GM21825 (cell line): ENCODE measurements at regions not wholly inside any gene's neighbourhood (a gene's known extent, or its start where the extent isn't known, plus 50 kb on each side); places are given as distances from the start of the nearest gene placed in this dataset.

ENCODE experiments used
- ATAC-seq: cut with Tn5 transposase; IDR thresholded peaks from one replicate; pipeline ENCODE4 v1.9.1; 2021; ENCODE audit warnings: mild to moderate bottlenecking, moderate library complexity; ENCODE audit not compliant: unreplicated experiment

DNA sequence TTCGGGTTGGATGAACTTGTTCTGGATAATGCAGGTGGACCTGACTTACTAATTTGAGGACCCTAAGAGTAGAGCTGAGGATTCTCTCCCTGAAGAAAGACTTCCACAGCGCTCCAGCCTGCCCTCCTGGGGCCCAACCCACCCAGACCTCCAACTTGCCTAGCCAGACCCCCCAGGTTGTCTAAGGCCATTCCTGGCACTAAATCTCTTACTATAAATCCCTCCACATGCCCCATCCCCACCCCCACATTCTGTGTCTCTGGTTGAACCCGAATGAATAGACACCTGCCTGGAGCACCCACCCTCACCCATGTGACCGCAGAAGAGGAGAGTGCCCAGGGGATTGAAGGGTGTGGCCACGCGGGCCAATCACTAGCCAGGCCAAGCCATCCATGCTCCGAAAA is 1480.0 kb downstream of the TBC1D22A start:
- no peak for ATAC-seq

GRCh38 chr22:48241658-48242057 is 1479.2 kb downstream of the TBC1D22A start:
- ATAC-seq: no peak

- ATAC-seq: no peak
Observed at GRCh38 chr22:48240935-48241230, 1478.4 kb downstream of the TBC1D22A start.

GRCh38 chr22:48240148-48240934 is 1477.9 kb downstream of the TBC1D22A start:
- no peak for ATAC-seq

DNA sequence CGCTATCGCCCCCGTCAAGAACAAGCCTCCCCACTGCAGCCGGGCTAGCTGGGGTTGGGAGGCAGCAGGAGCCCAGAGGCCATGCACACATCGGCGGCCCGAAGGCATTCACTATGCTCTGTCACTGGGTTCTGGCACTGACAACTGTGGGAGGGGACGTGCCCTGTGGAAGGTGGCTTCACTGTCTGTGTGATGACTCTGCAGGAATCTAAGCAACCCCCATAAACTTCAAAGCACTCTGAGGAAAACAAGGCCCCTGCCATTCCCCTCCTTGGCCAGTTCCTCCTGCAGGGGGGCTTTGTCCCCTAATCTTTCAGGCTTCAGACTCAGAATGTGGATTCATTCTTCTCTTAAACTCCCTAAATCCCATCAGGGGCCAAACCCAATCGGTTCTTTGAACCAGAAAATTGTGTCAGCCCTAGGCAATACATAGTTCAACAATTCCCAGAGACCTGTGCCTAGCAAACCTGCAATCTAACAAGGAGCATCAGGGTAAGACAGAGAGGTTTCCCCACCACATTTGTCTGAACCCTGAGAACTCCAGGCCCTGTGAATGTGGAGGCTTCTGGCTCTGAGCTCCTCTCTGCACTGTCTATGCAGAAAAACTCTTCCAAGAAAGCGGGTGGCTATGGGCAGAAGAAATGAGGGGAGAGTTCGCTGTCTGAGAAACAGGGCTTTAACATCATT is 1477.2 kb downstream of the TBC1D22A start:
- ATAC-seq: no peak

DNA sequence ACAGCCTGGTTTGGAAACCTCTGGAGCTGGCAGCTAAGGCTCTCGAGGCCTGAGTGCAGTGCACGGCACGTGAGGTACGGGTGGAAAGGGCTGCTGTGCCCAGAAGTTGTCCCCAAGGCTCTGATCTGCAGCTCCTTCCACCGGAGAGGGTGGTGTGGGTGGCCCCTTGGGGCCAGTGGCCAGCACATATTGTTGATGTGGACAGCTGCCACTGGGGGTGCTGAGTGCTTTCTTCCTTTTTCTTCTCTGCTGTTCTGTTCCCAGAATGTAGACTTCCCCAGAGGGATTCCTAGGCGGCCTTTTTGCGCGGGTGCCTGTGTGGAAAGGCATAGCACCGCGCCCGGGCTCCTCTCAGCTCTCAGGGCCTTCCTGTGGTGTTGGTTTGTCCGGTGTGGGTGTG is 1476.5 kb downstream of the TBC1D22A start:
- ATAC-seq: no peak

DNA sequence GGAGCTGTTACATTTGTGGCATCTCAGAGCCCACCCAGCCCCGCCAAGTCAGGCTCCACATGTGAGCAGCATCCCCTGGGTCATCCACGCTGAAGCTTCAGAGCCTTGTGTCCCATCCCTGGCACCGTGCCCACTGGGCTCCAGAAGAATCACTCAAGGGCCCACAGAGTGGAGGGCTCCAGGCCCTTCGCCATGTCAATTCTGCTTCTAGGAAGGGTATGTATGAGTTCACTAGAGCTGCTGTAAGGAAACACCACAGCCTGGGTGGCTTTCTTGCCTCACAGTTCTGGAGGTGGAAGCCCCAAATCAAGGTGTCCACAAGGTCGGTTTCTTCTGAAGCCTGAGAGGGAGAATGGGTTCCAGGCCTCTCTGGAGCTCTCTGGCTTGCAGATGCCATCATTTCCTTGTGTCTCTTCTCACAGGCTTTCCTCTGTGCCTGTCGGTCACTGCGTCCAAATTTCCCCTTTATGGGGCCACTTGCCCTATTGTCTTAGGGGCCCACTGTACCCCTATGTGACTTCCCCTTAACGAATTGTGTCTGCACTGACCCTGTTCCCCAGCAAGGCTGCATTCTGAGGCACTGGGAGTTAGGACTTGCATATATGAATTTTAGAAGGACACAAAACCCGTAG is 1476.0 kb downstream of the TBC1D22A start:
- no peak for ATAC-seq

DNA sequence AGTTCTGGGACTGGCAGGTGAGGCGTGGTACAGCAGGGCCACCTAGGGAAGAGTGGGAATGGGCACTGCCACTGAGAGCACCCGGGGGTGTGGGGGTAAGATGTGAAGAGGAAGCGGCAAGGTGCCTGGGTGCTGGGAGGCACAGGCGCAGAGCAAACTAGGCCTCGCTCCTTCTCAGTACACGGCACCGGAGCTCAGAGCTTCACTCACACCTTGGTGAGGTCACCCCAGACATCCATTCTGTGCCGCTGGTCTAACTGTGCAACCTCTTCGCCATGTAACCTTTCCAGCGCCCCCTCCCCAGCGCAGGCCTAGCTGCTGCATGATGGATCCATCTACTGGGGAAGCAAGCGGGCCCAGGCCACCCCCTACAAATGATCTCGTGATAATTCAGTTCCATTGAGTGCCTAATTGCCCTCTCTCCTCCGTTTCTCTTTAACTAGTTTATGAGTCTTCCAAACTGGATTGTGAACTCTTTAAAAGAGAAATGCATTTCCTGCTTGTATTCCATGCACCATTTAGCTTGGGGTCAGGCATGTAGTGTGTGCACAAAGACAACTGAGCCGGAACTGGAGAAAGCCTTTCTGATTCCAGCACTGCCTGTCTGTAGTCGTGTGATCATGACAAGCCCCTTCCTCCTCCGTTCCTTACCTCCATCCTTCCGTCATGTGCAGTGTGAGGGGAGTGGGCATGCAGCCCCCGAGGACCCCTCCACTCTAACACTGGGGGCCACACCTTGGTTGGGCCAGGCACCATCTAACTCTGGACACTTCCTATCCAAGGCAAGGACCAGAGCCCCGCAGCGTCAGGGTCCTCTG is 1475.2 kb downstream of the TBC1D22A start:
- ATAC-seq: no peak

DNA sequence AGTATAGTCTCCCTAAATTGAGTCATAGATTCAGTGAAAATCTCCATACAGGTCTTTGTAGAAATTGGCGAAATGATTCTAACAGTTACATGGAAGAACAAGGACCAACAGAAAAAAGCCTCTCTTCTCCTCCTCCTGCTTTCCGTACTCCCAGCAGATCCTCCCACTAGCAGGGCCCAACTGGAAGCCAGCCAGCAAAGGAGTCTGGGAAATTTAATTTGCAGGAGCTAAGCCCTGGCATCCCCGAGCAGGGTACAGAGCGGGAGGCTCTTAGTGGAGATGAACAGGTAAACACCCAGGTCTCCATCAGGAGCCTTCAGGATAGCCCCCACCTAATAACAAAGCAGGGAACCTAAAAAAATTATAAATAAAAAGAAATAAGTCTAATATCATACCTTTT is 1473.8 kb downstream of the TBC1D22A start:
- ATAC-seq: no peak

DNA sequence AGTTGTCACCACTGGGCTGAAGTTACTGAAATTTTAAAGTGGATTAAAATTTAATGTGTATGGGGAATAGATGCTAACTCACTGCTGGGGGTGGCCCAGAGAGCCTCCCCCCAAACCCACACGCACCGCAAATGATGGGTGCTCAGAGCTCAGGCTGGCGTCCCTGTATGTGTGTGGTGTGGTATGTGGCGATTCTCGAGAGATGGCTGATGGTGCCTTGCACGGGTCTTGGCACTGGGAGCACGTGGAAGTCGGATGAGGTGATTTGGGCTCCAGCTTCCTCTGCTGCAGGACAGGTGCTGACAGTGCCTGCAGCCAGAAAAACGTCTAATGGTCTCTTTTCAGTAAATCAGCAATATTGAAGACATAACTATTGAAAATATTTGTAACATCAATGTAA is 1473.3 kb downstream of the TBC1D22A start:
- ATAC-seq: no peak

DNA sequence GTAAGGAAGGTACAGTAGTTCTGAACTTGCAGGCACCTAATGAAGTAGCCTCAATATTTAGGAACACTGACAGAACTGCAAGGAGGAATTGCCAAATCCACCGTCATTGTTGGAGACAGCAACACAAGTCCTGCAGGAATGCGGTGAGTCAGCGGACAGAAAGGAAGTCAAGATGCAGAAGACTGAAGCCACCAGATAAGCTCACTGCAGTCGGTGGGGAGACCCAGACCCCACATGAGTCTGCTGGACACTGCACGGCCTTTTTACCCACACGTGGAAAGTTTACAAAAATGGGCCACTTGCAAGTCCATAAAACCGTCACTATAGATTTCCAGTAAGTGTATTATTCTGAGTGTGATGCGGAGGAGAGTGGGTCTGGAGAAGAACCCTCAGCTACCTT is 1471.6 kb downstream of the TBC1D22A start:
- no peak for ATAC-seq

DNA sequence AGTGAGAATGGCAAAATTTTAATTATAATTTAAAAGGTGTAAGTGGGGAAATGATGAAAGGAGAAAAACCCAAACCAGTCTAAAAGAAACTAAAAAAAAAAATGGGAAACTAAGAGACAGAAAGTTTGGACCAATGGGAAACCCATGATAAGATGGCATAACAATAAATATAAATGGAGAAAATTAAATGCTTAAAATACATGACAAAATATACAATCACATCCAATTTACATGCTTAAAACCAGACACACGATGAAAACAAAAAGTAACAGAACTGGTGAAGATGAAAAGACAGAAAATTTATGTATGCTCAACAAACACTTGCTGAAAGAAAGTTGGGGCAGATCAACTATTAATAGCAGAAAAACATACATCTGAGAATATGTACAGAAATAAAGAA is 1471.1 kb downstream of the TBC1D22A start:
- no peak for ATAC-seq

DNA sequence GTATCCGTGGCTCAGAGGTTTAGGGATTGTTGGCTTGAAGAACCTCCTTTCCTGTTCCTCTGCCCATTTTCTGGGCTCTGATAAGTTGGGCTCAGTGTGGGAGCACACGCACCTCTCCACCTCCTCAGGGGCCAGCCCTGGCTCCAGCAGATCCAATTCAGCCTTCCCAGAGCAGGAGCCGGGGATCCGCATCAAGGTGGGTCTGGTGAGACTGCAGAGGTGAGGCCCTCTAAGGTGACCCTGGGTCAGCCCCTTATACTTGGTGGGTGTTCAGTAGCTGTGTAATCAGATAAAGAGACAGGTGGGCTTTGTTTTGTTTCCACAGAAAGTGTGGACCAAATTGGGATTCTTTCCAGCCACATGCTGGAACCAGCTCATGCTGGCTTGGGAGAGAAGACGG is 1466.0 kb downstream of the TBC1D22A start:
- ATAC-seq: no peak

- ATAC-seq: no peak
Observed at GRCh38 chr22:48227341-48228018, 1465.0 kb downstream of the TBC1D22A start.

DNA sequence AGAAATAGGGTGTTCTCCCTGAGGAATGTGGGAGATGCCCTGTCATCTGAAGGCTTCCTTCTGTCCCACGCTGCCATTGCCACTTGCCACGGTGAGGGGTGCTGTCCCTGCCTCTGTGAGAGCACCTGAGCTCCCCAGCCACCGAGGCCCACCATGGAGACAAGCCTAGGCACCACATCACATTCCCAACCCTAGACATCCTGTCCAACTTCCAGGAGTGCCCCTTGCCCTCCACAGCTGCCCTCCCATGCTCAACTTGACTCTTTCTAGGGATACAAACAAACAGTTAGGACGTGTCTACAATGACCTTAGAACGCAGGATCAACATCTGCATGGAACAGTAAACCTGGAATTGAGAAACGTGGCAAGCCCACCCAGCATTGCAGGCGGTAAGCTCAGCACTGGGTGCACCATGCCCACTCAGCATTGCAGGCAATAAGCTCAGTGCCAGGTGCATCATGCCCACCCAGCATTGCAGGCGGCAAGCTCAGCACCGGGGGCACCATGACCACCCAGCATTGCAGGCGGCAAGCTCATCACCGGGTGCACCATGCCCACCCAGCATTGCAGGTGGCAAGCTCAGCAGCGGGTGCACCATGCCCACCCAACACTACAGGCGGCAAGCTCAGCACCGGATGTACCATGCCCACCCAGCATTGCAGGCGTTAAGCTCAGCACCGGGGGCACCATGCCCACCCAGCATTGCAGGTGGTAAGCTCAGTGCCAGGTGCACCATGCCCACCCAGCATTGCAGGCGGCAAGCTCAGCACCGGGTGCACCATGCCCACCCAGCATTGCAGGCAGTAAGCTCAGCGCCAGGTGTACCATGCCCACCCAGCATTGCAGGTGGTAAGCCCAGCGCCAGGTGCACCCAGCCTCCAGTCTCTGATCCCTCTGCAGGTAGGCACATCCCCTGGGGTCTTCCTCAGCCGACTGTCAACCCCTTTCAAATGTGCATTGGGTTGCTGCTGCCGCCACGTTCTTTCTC is 1463.9 kb downstream of the TBC1D22A start:
- ATAC-seq: no peak

DNA sequence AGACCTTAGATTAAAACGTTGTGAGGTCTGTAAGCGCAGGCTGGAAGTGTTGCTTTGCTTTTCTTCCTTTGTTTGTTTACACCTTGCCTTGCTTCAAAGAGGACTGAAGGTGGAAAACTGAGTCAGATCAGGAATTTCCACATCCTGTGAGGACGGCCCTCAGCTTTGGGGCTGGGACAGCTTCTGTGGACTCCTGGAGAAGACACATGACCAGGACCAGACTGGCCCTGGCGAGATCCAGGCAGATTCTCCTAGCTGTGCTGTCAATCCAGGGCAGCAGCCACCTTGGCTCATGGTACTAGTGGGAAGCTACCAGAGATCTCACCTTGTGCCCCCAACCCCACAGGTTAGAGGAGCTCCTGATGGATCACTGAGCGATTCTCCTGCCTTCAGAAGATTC is 1461.9 kb downstream of the TBC1D22A start:
- no peak for ATAC-seq

DNA sequence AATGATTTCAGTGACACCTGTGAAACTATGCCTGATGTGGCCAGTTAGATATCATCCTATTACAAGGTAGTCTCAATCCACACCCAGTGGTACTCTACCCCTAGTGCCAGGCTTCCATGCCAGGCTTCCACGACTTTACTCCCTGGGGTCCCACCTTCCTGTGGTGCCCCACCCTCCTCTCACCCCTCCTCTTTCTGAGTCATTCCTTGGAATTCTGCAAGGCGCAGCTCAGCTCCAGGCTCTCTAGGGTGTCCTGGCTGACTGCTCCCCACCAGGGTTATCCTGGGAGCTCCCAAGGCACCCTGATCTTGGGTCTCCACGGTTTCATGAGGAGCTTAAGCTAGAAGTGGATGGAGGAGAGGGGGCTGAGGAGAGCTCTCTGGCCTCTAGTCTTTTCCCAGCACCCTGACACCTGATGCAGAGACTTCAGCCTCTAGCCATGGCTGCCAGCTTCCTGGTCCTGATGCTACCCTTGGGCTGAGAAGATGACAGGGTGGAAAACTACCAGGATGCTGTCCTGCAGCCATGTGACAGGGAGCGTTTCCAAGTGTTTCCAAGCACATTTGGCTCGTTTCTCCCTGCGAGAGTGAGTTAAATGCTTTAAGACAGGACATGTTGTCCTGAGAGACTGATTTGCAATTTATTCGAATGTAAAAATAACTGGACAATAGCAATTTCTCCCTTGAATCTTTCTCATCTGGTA is 1461.2 kb downstream of the TBC1D22A start:
- no peak for ATAC-seq

DNA sequence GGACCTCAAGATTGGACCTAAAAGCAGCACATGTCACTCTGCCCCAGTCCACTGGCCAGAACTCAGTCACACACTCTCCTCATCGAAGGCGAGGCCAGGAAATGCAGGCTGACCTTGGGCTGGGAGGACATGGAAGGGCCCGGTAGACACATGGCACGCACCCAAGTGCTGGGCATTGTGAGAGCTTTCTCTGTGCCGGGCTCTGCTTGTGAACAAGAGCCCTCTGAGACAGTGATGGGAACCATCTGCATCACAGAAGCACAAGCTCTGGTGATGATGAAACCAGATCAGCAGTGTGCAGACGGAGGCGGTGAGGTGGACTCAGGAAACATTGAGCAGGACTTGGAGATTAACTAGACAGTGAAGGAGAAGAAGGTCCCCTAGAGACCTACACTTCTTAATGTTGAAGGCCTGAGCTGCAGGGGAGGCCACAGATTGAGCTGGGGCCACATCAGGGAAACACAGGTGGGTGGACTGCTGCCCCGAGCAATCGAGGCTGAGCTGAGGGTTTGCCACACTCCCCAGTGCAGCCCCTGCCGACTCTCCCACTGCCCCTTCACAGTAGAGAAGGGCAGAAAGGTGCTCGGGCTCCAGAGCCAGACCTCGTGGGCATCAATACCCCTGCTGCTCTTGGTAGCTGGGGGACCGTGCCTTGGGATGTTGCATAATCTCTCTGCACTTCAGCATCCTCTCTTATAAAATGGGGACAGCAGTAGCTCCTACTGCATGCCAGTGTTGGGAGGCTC is 1460.5 kb downstream of the TBC1D22A start:
- no peak for ATAC-seq
